IPS DF 19.7 (cell line): ENCODE measurements at regions not wholly inside any gene's neighbourhood (a gene's known extent, or its start where the extent isn't known, plus 50 kb on each side); places are given as distances from the start of the nearest gene placed in this dataset.

ENCODE experiments used
- DNase-seq: peaks from one replicate; pipeline ENCODE4 v3.0.0-alpha.2; 2013; ENCODE audit warnings: low read depth, low spot score

GRCh38 chr3:148372206-148372875, 325.4 kb upstream of the AGTR1 start:
- DNase-seq = no peak

GRCh38 chr3:148373961-148374360, 323.7 kb upstream of the AGTR1 start:
- no peak for DNase-seq

GRCh38 chr3:148379763-148380382, 317.8 kb upstream of the AGTR1 start:
- peak; percentile 48 for DNase-seq

GRCh38 chr3:148381051-148381450, 316.7 kb upstream of the AGTR1 start:
- no peak for DNase-seq

- no peak for DNase-seq
Observed at GRCh38 chr3:148389916-148390315, 307.8 kb upstream of the AGTR1 start.

GRCh38 chr3:148395821-148396220, 301.9 kb upstream of the AGTR1 start:
- DNase-seq = no peak

- DNase-seq = no peak
Observed at GRCh38 chr3:148400754-148401153, 296.9 kb upstream of the AGTR1 start.

GRCh38 chr3:148408667-148409066, 289.0 kb upstream of the AGTR1 start:
- DNase-seq = no peak

- no peak for DNase-seq
Observed at GRCh38 chr3:148420242-148420641, 277.5 kb upstream of the AGTR1 start.

- no peak for DNase-seq
Observed at GRCh38 chr3:148428862-148429605, 268.7 kb upstream of the AGTR1 start.

GRCh38 chr3:148433665-148434064, 264.0 kb upstream of the AGTR1 start:
- no peak for DNase-seq

- DNase-seq = no peak
Observed at GRCh38 chr3:148435534-148435933, 262.2 kb upstream of the AGTR1 start.

GRCh38 chr3:148439254-148439822, 258.4 kb upstream of the AGTR1 start:
- no peak for DNase-seq

- no peak for DNase-seq
Observed at GRCh38 chr3:148441191-148441590, 256.5 kb upstream of the AGTR1 start.

- no peak for DNase-seq
Observed at GRCh38 chr3:148450819-148451218, 246.9 kb upstream of the AGTR1 start.

- no peak for DNase-seq
Observed at GRCh38 chr3:148451969-148452368, 245.7 kb upstream of the AGTR1 start.

- DNase-seq = no peak
Observed at GRCh38 chr3:148453781-148454191, 243.9 kb upstream of the AGTR1 start.

- no peak for DNase-seq
Observed at GRCh38 chr3:148455098-148455497, 242.6 kb upstream of the AGTR1 start.

- DNase-seq = no peak
Observed at GRCh38 chr3:148457886-148458285, 239.8 kb upstream of the AGTR1 start.

- no peak for DNase-seq
Observed at GRCh38 chr3:148459931-148460513, 237.7 kb upstream of the AGTR1 start.

- no peak for DNase-seq
Observed at GRCh38 chr3:148460686-148461085, 237.0 kb upstream of the AGTR1 start.

- DNase-seq = no peak
Observed at GRCh38 chr3:148464246-148464645, 233.5 kb upstream of the AGTR1 start.
